ENCODE measurements at regions not wholly inside any gene's neighbourhood (a gene's known extent, or its start where the extent isn't known, plus 50 kb on each side); places are given as distances from the start of the nearest gene placed in this dataset.

DNA sequence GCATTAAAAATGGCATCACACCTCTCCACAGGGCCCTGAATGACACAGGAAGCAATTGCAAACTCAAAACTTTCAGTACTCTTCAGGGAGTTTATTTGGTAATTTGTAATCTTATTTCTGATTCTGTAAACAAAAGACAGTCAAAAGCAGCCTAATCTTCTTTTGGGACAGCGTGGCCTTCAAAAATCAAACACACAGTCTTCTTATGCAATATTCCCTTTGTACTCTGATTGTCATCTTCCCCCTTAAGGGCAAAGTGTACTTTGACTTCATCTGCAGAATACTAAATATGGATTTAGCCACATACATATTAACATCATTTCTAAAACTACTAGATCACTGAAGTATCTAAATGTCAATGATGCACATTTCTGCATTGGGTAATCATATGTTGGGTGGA is 322.0 kb downstream of the MZT1 start:
- H3K36me3 Mint-ChIP-seq (ENCODE audit: insufficient read depth), result no peaks in the 10 kb centered on the region
- DNase-seq (ENCODE audit: low spot score in 2 of 2) (no peak), ATAC-seq (replicated peaks; ENCODE audit: extremely low read depth, poor library complexity, severe bottlenecking) (no peak)
- H3K27me3 Mint-ChIP-seq, result no peaks in the 10 kb centered on the region
- no peak overlapping the region for H3K27ac Mint-ChIP-seq (ENCODE audit: low read depth)
- no peaks in the 10 kb centered on the region for H3K4me1 Mint-ChIP-seq
- H3K9me3 Mint-ChIP-seq, result peaks cover 17% of the 10 kb centered on the region
- H3K4me3 Mint-ChIP-seq, result no peak overlapping the region

DNA sequence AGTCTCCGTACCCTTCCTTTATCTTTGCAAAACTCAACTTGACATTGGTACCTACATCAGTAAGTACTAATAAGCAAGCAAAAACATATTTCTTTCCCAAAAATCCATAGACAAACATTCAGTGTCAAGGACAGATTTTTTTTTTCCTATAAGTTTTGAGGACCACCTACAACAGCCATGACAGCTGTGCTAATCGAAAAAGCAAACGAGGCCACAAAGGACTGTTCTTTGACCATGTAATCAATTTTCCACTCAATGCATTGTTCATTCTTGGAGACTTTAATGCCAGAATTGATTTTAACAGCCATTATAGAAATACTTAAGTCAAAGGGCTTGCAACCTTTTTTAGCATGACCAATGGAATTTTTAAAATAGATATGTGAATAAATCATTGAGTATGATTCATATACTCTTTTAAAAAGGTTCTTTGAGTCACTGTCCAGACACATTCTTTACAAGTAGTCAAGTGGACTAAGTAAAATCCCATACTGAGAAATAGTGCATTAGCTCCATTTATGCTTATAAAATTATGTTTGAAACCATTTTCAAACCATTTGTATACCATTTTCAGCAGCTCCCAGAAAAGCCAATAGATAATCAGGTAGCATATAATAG is 323.9 kb downstream of the MZT1 start:
- H3K4me3 Mint-ChIP-seq, result no peak overlapping the region
- no peak overlapping the region for H3K27ac Mint-ChIP-seq (ENCODE audit: low read depth)
- no peaks in the 10 kb centered on the region for H3K4me1 Mint-ChIP-seq
- H3K36me3 Mint-ChIP-seq (ENCODE audit: insufficient read depth), result no peaks in the 10 kb centered on the region
- peaks cover 22% of the 10 kb centered on the region for H3K9me3 Mint-ChIP-seq
- H3K27me3 Mint-ChIP-seq, result no peaks in the 10 kb centered on the region
- no peak for DNase-seq (ENCODE audit: low spot score in 2 of 2)
- no peak for ATAC-seq (replicated peaks; ENCODE audit: extremely low read depth, poor library complexity, severe bottlenecking)

DNA sequence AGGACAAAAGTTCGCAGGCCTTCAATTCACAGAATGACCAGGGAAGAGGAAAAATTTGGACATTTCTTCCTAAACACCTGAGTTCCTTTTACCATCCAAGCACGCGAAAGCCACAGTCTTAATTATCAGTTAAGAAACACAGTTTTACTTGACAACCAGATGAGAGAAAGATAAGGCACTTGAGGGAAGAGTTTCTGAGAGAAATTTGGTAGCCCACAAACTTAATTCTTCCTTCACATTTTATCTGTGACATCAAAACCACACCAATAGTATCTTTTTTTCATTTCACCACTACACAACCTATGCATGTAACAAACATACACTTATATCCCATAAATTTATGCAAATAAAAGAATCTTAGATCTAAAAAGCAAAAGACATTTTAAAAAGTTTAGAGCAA is 326.6 kb downstream of the MZT1 start:
- no peak for ATAC-seq (replicated peaks; ENCODE audit: extremely low read depth, poor library complexity, severe bottlenecking)
- H3K9me3 Mint-ChIP-seq, result peaks cover 16% of the 10 kb centered on the region
- H3K4me3 Mint-ChIP-seq, result no peak overlapping the region
- no peaks in the 10 kb centered on the region for H3K36me3 Mint-ChIP-seq (ENCODE audit: insufficient read depth)
- H3K4me1 Mint-ChIP-seq, result no peaks in the 10 kb centered on the region
- H3K27ac Mint-ChIP-seq (ENCODE audit: low read depth), result no peak overlapping the region
- no peak for DNase-seq (ENCODE audit: low spot score in 2 of 2)
- no peaks in the 10 kb centered on the region for H3K27me3 Mint-ChIP-seq

DNA sequence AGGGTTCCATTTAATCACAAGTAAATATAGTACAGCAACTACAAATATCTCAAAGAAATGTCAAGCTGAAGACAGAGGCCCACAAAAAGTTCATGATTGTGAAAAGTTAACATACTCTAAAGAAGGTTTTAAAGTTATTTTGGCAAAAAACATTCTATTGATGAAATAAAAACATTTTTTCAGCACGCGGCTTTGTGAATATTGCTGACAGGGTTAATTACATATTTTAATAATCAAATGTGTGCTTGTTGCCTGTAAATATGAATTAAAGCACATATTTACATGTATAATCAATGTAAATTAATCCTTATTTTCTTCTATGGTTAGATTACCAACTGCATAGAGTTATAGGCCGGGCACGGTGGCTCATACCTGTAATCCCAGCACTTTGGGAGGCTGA is 328.1 kb downstream of the MZT1 start:
- Mint-ChIP-seq H3K27ac (ENCODE audit: low read depth) (no peak overlapping the region), H3K4me1 (no peaks in the 10 kb centered on the region)

DNA sequence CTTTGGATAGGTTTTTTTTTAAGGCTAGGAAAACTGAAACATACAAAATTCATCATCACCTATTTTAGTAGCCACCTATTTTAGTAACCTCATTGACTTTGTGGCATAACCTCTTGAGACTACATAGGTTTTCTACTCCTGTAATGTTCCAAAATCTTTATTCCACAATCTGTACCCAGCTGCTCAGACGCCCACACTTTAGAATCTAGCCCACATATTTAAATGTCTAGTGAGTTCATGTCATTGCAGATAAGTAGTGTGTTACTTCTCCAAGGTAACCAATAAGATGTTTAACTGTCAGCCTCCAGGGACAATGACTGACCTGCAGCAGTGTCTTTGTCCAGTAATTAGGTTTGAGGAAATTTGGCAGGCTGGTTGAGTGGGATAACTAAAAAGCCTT is 330.2 kb downstream of the MZT1 start:
- H3K9me3 Mint-ChIP-seq, result peaks cover 19% of the 10 kb centered on the region
- no peak for DNase-seq (ENCODE audit: low spot score in 2 of 2)
- peaks cover 3% of the 10 kb centered on the region for H3K36me3 Mint-ChIP-seq (ENCODE audit: insufficient read depth)
- H3K27me3 Mint-ChIP-seq, result no peaks in the 10 kb centered on the region
- ATAC-seq (replicated peaks; ENCODE audit: extremely low read depth, poor library complexity, severe bottlenecking), result no peak
- H3K4me1 Mint-ChIP-seq, result no peaks in the 10 kb centered on the region
- H3K4me3 Mint-ChIP-seq, result no peak overlapping the region
- no peak overlapping the region for H3K27ac Mint-ChIP-seq (ENCODE audit: low read depth)

More for the DNA sequence above, 328.1 kb downstream of the MZT1 start:
- H3K4me3 Mint-ChIP-seq, result no peak overlapping the region
- DNase-seq (ENCODE audit: low spot score in 2 of 2) (no peak), ATAC-seq (replicated peaks; ENCODE audit: extremely low read depth, poor library complexity, severe bottlenecking) (no peak)
- H3K36me3 Mint-ChIP-seq (ENCODE audit: insufficient read depth), result peaks cover 3% of the 10 kb centered on the region
- no peaks in the 10 kb centered on the region for H3K27me3 Mint-ChIP-seq
- H3K9me3 Mint-ChIP-seq, result peaks cover 16% of the 10 kb centered on the region

DNA sequence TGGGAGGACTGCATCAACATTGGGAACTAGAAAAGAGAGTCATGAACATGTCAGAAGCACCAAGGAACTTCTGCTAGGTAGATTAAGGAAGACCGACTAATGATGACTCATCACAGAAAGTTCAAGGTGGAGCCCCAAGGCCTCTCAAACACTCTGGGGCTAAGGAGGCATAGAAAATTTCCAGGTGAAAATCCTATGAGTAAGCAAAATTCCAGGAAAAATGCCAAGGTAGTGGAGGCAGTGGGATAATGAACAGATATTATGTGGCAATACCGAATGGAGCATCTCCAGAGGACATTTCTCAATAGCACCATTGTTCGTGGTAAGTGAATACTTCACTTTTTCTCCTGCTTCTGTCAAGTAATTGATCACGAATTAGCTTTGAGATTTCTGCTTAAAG is 336.5 kb downstream of the MZT1 start:
- no peaks in the 10 kb centered on the region for H3K4me1 Mint-ChIP-seq
- no peak overlapping the region for H3K4me3 Mint-ChIP-seq
- peaks cover 7% of the 10 kb centered on the region for H3K9me3 Mint-ChIP-seq
- H3K27ac Mint-ChIP-seq (ENCODE audit: low read depth), result no peak overlapping the region
- ATAC-seq (replicated peaks; ENCODE audit: extremely low read depth, poor library complexity, severe bottlenecking), result no peak
- H3K27me3 Mint-ChIP-seq, result no peaks in the 10 kb centered on the region
- no peak for DNase-seq (ENCODE audit: low spot score in 2 of 2)
- peaks cover 3% of the 10 kb centered on the region for H3K36me3 Mint-ChIP-seq (ENCODE audit: insufficient read depth)

DNA sequence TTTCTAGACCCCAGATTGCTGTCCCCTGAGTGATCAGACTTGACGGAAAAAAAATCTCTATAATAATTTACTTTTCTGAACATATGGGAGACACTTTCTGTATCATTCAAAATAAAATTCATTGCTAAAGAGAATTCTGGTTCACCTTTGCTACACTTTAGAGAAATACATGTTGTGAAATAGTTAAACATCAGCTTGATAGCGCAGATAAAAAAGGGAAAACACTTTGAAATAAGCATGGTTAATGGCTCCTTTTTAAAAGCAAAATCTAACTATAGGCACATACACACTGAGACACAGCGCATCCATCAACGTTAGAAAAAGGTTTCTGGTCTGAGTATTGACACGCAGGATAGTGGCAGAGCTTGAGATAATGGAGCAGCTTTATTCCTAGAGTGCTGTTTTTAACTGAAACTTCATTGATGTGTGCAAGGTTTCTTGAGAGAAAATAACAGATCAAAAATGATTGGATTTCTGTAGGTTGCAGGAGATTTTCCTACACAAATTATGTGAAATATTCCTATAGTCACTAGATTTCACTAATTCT is 341.2 kb downstream of the MZT1 start:
- no peak for ATAC-seq (replicated peaks; ENCODE audit: extremely low read depth, poor library complexity, severe bottlenecking)
- no peak for DNase-seq (ENCODE audit: low spot score in 2 of 2)
- H3K4me3 Mint-ChIP-seq, result no peak overlapping the region
- H3K9me3 Mint-ChIP-seq, result peaks cover 5% of the 10 kb centered on the region
- H3K27me3 Mint-ChIP-seq, result no peaks in the 10 kb centered on the region
- H3K4me1 Mint-ChIP-seq, result no peaks in the 10 kb centered on the region
- no peaks in the 10 kb centered on the region for H3K36me3 Mint-ChIP-seq (ENCODE audit: insufficient read depth)
- no peak overlapping the region for H3K27ac Mint-ChIP-seq (ENCODE audit: low read depth)

DNA sequence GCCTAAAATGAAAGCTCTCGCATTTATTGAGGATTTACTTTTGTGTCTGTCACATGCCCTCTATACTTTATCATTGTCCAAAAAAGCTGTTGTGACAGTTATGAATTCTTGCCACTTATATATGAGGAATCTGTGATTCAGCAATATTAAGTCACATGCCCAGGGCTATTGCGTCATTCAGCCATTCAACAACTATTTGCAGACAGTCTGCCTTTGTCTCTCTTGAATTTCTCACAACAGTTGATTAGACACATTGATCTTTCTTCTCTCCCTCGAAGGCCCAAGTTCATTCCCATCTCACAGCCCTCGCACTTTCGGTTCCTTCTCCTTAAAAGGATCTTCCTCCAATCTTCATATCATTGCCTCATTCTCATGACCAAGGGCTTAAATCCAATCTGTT is 342.6 kb downstream of the MZT1 start:
- Mint-ChIP-seq H3K27me3 (no peaks in the 10 kb centered on the region), H3K36me3 (ENCODE audit: insufficient read depth) (no peaks in the 10 kb centered on the region), H3K4me1 (no peaks in the 10 kb centered on the region), H3K27ac (ENCODE audit: low read depth) (no peak overlapping the region), H3K9me3 (peaks cover 5% of the 10 kb centered on the region), H3K4me3 (no peak overlapping the region)
- ATAC-seq (replicated peaks; ENCODE audit: extremely low read depth, poor library complexity, severe bottlenecking), result no peak
- no peak for DNase-seq (ENCODE audit: low spot score in 2 of 2)

DNA sequence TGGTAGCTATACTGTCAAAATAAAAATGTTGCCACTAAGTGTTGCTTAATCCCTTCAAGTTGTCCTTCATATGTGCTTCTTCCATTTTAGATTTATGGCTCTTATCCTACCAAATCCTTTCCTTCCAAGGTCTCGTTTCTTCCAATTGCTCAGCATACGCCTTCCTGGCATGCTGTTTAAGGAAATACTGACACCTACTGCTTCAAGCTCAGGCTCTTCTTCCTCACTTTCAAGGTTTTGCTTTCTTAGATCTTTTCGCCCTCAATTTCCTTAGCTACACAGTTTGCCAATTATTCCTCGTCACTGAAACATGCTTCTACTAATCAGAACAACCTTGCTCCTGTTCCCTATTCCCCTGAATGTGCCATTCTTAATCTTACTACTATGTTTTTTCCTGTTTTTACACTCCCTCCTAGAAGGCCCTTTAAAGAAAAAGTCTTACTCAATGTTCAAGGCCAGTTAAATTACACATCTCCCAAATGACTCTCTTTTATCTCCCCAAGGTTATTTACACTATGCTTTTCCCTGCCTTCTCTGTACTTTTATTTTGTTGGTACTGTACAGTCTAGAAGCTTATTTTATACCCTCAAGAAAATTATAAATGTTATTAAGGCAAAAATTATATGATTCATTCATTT is 343.1 kb downstream of the MZT1 start:
- no peaks in the 10 kb centered on the region for H3K27me3 Mint-ChIP-seq
- ATAC-seq (replicated peaks; ENCODE audit: extremely low read depth, poor library complexity, severe bottlenecking) (no peak), DNase-seq (ENCODE audit: low spot score in 2 of 2) (no peak)
- H3K36me3 Mint-ChIP-seq (ENCODE audit: insufficient read depth), result no peaks in the 10 kb centered on the region
- no peaks in the 10 kb centered on the region for H3K4me1 Mint-ChIP-seq
- H3K27ac Mint-ChIP-seq (ENCODE audit: low read depth), result no peak overlapping the region
- no peak overlapping the region for H3K4me3 Mint-ChIP-seq
- H3K9me3 Mint-ChIP-seq, result peaks cover 5% of the 10 kb centered on the region

DNA sequence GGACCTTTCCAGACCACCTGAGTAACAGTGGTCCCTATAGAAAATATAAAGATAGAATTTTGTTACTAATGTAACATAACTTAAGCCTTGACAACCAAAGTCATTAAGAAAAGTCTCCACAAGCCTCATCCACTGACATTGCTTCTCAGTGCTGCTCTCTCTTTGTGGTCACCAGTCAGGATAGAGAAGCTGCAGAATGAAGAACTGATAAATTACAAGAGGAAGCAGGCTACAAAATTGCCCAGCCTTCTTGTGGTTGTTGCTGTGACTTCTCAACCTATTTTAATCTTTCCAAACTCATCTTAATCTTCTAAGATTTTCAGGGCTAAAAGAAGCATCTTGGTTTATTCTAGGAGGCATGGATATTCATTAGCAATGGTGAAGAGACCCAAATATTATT is 343.8 kb downstream of the MZT1 start:
- Mint-ChIP-seq H3K27me3 (no peaks in the 10 kb centered on the region), H3K4me1 (no peaks in the 10 kb centered on the region), H3K9me3 (peaks cover 5% of the 10 kb centered on the region), H3K36me3 (ENCODE audit: insufficient read depth) (no peaks in the 10 kb centered on the region), H3K4me3 (no peak overlapping the region), H3K27ac (ENCODE audit: low read depth) (no peak overlapping the region)
- DNase-seq (ENCODE audit: low spot score in 2 of 2), result no peak
- ATAC-seq (replicated peaks; ENCODE audit: extremely low read depth, poor library complexity, severe bottlenecking), result no peak

DNA sequence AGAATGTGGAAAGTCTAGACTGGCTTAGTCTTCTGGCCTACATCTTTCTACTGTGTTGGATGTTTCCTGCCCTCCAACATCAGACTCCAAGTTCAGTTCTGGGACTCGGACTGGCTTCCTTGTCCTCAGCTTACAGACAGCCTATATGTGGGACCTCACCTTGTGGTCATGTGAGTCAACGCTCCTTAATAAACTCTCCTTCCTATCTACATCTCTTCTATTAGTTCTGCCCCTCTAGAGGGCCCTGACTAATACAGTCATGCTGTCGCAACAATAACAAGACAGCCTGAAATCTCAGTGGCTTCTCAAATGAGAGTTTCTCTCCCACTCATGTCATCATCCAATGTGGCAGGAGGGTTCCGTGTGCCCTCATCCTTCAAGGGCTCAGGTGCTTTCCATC is 347.8 kb downstream of the MZT1 start:
- Mint-ChIP-seq H3K4me1 (no peaks in the 10 kb centered on the region), H3K9me3 (peaks cover 14% of the 10 kb centered on the region), H3K36me3 (ENCODE audit: insufficient read depth) (no peaks in the 10 kb centered on the region), H3K27me3 (no peaks in the 10 kb centered on the region), H3K4me3 (no peak overlapping the region), H3K27ac (ENCODE audit: low read depth) (no peak overlapping the region)
- DNase-seq (ENCODE audit: low spot score in 2 of 2), result no peak
- ATAC-seq (replicated peaks; ENCODE audit: extremely low read depth, poor library complexity, severe bottlenecking), result no peak

DNA sequence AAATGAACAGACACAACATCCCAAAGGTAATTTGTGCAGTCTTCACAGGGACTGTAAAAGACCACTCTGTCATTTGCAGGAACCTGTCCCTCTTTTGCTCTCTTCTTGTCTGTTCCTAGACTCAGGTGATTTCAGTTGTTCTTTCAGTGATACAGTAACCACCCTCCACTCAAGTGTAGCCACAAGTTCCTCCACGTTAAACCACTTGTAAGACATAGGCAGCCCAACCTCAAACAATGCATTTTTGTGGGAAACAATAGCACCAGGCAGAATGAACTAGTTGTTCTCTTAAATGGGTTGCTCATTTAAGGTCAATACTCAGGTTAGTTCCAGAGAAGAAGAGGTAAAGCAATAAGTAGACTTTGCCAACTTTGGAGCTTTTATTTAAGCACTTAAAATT is 359.4 kb downstream of the MZT1 start:
- peaks cover 2% of the 10 kb centered on the region for H3K36me3 Mint-ChIP-seq (ENCODE audit: insufficient read depth)
- no peaks in the 10 kb centered on the region for H3K27me3 Mint-ChIP-seq
- no peak overlapping the region for H3K4me3 Mint-ChIP-seq
- no peak for DNase-seq (ENCODE audit: low spot score in 2 of 2)
- peaks cover 6% of the 10 kb centered on the region for H3K9me3 Mint-ChIP-seq
- no peak for ATAC-seq (replicated peaks; ENCODE audit: extremely low read depth, poor library complexity, severe bottlenecking)
- no peaks in the 10 kb centered on the region for H3K4me1 Mint-ChIP-seq
- H3K27ac Mint-ChIP-seq (ENCODE audit: low read depth), result no peak overlapping the region

DNA sequence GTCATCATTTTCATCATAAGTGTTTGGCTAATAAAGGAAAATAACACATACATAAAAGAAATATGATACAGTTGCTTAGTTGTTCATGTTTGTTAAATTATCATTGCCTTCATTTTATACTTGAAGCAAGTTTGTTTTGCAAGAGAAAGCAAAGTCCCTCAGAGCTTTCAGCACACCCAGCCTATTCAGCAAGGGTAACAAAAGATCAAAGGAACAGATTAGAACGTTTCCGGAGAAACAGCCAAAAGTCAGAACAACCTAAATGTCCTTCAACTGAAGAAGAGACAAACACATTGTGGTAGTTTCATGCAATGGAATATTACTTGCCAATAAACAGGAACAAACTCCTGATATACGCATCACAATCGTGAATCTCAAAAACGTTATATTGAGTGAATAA is 380.7 kb downstream of the MZT1 start:
- ATAC-seq (replicated peaks; ENCODE audit: extremely low read depth, poor library complexity, severe bottlenecking), result no peak
- Mint-ChIP-seq H3K9me3 (peaks cover 13% of the 10 kb centered on the region), H3K27ac (ENCODE audit: low read depth) (no peak overlapping the region), H3K36me3 (ENCODE audit: insufficient read depth) (no peaks in the 10 kb centered on the region), H3K4me3 (no peak overlapping the region), H3K27me3 (no peaks in the 10 kb centered on the region), H3K4me1 (no peaks in the 10 kb centered on the region)
- DNase-seq (ENCODE audit: low spot score in 2 of 2), result no peak
